GM21367 (cell line): ENCODE measurements at regions not wholly inside any gene's neighbourhood (a gene's known extent, or its start where the extent isn't known, plus 50 kb on each side); places are given as distances from the start of the nearest gene placed in this dataset.

Source experiments
- ATAC-seq: cut with Tn5 transposase; IDR thresholded peaks from one replicate; pipeline ENCODE4 v1.9.1; 2021; ENCODE audit not compliant: unreplicated experiment

- no peak for ATAC-seq
These were observed 118.9 kb downstream of the IRS1 start for GRCh38 chr2:226680719-226681118.

GRCh38 chr2:226679389-226680065, 120.1 kb downstream of the IRS1 start:
- no peak for ATAC-seq

- no peak for ATAC-seq
These were observed 121.2 kb downstream of the IRS1 start for GRCh38 chr2:226678422-226678821.

- no peak for ATAC-seq
These were observed 122.5 kb downstream of the IRS1 start for GRCh38 chr2:226677080-226677479.

- no peak for ATAC-seq
These were observed 123.0 kb downstream of the IRS1 start for GRCh38 chr2:226676618-226677017.

- no peak for ATAC-seq
These were observed 125.5 kb downstream of the IRS1 start for GRCh38 chr2:226674123-226674522.

- no peak for ATAC-seq
These were observed 126.3 kb downstream of the IRS1 start for GRCh38 chr2:226673314-226673723.

- no peak for ATAC-seq
These were observed 128.4 kb downstream of the IRS1 start for GRCh38 chr2:226671141-226671676.

GRCh38 chr2:226669905-226670304, 129.7 kb downstream of the IRS1 start:
- ATAC-seq, result peak; percentile 87

GRCh38 chr2:226669249-226669648, 130.4 kb downstream of the IRS1 start:
- ATAC-seq, result no peak

GRCh38 chr2:226667736-226668135, 131.9 kb downstream of the IRS1 start:
- no peak for ATAC-seq

GRCh38 chr2:226665306-226665831, 134.3 kb downstream of the IRS1 start:
- ATAC-seq, result no peak

GRCh38 chr2:226664661-226665060, 135.0 kb downstream of the IRS1 start:
- ATAC-seq, result no peak

- ATAC-seq, result no peak
These were observed 135.5 kb downstream of the IRS1 start for GRCh38 chr2:226664140-226664539.

GRCh38 chr2:226661789-226662545, 137.7 kb downstream of the IRS1 start:
- ATAC-seq, result no peak

- ATAC-seq, result no peak
These were observed 139.1 kb downstream of the IRS1 start for GRCh38 chr2:226660526-226660925.

GRCh38 chr2:226660124-226660523, 139.5 kb downstream of the IRS1 start:
- ATAC-seq, result no peak

GRCh38 chr2:226659410-226659809, 140.2 kb downstream of the IRS1 start:
- no peak for ATAC-seq

- ATAC-seq, result no peak
These were observed 141.1 kb downstream of the IRS1 start for GRCh38 chr2:226658555-226658954.

GRCh38 chr2:226657340-226658053, 142.1 kb downstream of the IRS1 start:
- no peak for ATAC-seq

GRCh38 chr2:226656367-226656766, 143.3 kb downstream of the IRS1 start:
- ATAC-seq, result no peak
